Fibroblast of the conjunctiva (primary cell): ENCODE measurements at regions not wholly inside any gene's neighbourhood (a gene's known extent, or its start where the extent isn't known, plus 50 kb on each side); places are given as distances from the start of the nearest gene placed in this dataset.

Source experiments
- DNase-seq: peaks from one replicate; pipeline ENCODE4 v3.0.0-alpha.2; 2010; ENCODE audit warnings: low read depth

DNA sequence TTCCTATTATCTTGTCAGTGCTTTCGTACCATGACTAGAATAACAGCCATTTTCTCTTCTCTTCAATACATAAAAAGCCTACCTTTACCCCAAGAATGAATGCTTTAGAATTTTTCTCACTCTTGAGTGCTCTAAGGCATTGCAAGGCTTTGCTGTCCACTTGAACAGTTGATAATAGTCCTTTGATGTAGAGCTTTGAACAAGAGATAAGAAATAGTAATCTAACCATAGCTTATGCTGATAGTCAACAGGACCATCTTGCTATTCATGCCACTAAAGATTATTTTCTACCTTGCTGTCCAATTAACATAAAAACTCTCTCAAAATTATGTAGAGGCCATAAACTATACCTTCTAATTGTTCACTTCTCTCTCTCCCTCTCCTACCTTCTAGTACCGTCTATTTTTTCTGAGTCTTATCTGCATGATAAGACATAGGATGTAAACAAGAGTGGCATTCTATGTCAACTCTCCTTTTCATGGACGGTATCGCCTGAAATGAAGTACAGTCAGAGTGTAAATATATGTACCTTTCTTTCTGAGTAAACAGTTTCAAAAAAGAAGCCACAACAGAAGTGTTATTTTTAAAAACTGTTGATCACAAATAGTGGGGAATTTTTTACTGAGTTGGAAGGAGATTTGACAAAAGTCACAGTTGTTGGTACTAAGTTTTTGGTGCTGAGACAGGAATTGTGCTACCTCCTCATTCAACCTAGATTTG, 297.9 kb downstream of the NDFIP2 start:
- DNase-seq = no peak

- DNase-seq = no peak
Measured at GRCh38 chr13:79777504-79777903, 296.5 kb downstream of the NDFIP2 start.

DNA sequence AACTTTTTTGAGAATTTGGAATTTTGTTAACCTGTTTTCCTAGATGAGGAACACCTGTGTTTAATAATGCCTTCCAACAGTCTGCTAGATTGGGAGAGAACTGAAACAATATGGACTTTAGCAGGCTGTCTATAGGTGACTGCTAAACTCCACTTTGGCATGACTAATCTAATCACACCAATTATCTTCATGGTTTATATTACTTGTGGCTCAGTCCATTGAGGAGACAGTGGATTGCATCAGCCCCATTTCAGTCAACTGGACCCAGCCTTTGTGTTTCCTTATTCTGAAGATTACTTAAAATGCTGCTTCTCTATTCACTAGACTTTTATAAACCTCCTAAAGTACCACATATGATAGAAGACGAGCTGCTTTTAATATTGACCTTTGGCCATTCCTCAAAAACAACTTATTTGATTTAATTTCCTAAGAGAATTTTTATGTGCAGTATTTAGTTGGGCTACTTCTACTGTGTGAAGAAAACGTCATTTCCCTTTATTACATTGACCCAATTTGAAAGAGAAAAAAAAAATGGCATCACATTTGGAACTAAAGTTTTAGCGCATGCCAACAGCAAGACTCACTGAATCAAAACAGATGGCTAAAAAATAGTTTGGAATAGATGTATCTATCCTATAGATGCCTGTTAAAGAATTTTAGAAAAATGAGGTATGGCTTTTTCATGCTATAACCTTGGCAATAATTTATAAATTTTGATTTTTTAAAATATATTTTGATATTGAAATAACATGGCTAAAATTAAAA, 295.8 kb downstream of the NDFIP2 start:
- DNase-seq = peak; percentile 30

- peak; percentile 77 for DNase-seq
Measured at GRCh38 chr13:79775830-79776229, 294.9 kb downstream of the NDFIP2 start.

DNA sequence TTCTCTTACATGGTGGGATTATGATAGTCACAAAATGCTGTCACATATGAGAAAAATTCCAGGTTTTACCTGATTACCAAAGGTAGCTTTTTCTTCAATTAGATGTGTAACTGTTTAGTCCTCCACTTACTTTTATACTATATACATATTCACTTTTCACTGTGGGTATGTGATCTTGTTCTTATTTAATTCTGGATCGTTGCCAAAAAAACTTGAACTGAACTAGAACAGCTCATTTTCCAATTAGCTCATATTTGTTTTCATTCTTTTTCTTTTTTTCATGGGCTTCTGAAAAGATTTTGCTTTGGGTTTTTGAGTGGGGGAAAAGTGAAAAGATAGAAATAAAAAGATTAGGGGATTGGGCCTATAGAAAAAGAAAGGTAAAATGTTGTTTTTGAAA, 291.9 kb downstream of the NDFIP2 start:
- DNase-seq = no peak

- no peak for DNase-seq
Measured at GRCh38 chr13:79771493-79771892, 290.5 kb downstream of the NDFIP2 start.

GRCh38 chr13:79770056-79770455, 289.1 kb downstream of the NDFIP2 start:
- DNase-seq = no peak

- no peak for DNase-seq
Measured at GRCh38 chr13:79767126-79767525, 286.2 kb downstream of the NDFIP2 start.

GRCh38 chr13:79765331-79765730, 284.4 kb downstream of the NDFIP2 start:
- no peak for DNase-seq

- DNase-seq = peak; percentile 95
Measured at GRCh38 chr13:79749984-79750551, 269.1 kb downstream of the NDFIP2 start.

- DNase-seq = no peak
Measured at GRCh38 chr13:79749566-79749965, 268.6 kb downstream of the NDFIP2 start.

- DNase-seq = no peak
Measured at GRCh38 chr13:79745081-79745480, 264.1 kb downstream of the NDFIP2 start.

- no peak for DNase-seq
Measured at GRCh38 chr13:79742923-79743322, 262.0 kb downstream of the NDFIP2 start.

GRCh38 chr13:79740991-79741390, 260.0 kb downstream of the NDFIP2 start:
- DNase-seq = peak; percentile 8

- no peak for DNase-seq
Measured at GRCh38 chr13:79736356-79736755, 255.4 kb downstream of the NDFIP2 start.

GRCh38 chr13:79735228-79735627, 254.3 kb downstream of the NDFIP2 start:
- no peak for DNase-seq

DNA sequence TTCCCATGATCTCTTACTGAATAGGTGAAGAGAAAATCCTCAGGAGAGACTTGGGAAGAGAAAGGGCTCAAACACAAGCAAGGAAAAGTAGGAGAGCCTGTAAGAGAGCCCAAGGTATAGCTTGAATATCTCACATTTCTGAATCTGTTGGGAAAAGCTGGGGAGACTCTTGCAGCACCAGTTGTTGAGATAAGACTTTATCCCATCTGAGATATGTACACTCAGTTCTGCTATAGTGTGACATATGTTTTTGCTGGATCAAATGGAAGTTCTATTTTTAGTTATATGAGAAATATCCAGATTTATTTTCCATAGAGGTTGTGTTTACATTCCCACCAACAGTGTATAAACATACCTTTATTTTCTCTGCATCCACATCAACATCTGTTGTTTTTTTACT, 246.1 kb downstream of the NDFIP2 start:
- no peak for DNase-seq

GRCh38 chr13:79725841-79726240, 244.9 kb downstream of the NDFIP2 start:
- DNase-seq = no peak

DNA sequence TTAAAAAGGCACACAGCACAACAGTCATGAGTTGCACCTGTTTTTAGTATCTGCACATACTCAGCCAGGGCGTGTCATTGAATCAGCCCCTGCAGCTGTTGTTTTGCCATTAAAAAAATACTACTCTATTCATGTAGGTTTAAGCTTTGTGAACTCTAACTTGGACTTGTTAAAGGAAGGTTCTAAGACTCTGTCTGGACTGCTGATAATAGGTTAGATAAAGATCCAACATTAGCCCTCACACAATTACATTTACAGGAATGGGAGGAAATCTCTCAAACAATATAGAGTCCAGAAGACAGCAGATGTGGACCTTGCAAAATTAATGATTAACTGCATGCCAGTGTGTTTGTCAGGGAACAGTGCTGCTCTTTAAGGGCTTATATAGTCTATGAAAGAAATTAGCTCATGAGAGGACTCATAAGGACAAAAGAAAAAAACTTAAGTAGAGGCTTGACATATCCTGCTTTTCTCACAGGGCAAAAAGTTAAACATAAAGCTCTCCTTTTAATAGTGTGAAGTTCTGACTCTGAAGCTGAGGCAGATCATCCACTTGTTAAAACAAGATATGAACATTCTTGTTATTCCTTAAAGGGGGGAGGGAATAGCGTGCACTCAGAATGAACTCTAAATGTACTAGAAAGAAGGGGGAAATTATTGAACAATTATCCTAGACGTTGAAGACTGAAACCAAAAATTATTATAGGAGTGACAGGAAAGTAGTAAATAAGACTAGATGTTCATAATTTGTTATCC, 243.6 kb downstream of the NDFIP2 start:
- no peak for DNase-seq

DNA sequence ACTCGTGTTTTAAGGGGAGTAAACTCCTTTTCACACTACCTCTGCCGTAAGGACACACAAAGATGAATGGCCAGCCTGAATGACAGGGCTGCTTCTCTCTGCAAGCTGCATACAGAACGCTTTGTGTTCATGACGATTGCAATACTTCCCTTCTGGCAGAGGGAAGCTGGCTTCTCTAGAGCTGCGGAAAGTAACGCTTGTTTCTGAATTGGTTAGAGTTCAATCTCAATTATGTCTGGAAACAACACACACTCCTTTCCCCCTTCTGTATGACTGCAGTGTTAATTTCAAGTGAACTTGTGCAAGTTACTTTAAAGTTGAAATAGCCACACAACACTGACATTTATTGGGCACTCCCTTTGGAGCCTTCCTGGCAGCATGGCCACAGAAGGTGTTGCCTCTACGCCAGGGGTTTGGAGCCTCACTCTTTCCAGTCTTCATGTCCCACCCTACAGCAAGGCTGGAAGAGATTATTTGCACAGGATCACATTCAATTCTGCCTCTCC, 242.6 kb downstream of the NDFIP2 start:
- no peak for DNase-seq

- DNase-seq = no peak
Measured at GRCh38 chr13:79722885-79723445, 242.0 kb downstream of the NDFIP2 start.

DNA sequence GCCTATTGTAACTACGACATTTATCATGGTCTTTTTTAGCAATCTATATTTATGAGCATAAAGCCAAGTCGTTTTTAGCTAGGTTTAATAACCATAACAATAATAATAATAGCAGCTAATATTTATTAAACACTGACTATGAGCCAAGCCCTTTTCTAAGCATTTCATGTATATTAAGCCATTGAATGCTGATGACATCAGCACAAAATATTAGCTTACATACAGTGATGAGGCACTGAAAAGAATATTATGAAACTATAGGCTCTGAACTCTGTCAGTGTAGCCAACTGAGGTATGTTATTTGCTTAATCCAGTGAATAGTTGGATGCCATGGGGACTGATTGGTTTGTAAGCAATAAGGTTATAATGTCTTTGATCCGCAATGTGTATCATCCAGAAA, 235.2 kb downstream of the NDFIP2 start:
- no peak for DNase-seq
